ENCODE measurements at regions not wholly inside any gene's neighbourhood (a gene's known extent, or its start where the extent isn't known, plus 50 kb on each side); places are given as distances from the start of the nearest gene placed in this dataset.

- Mint-ChIP-seq H3K36me3 (no peaks in the 10 kb centered on the region), H3K27me3 (peaks cover 6% of the 10 kb centered on the region)
Measured at GRCh38 chr11:57124505-57124904, 57.2 kb upstream of the LRRC55 start.

DNA sequence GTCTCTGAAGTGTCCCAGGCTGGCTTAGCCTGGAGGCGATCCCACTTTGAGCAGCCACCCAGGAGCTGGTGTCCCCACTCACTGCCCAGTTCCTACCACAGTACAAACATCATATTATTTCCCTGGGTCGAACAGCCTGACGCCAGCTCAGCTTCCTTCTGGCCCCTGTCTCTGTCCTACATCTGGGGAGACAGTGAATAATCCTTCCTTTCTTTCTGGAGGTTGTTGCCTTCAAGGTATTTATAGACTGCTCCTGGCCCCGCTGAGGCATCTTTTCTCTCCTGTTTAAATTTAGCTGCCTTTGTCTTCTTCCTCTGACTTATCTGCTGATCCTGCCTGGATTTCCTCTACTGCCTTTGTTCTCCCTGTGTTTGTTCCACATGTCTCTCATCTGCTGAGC is 56.8 kb upstream of the LRRC55 start:
- H3K4me3 Mint-ChIP-seq, result no peak overlapping the region
- H3K36me3 Mint-ChIP-seq, result no peaks in the 10 kb centered on the region
- H3K27ac Mint-ChIP-seq, result no peak overlapping the region
- H3K9me3 Mint-ChIP-seq, result peaks cover 0 to 3% (median 0%) of the 10 kb centered on the region in 3 donors
- peaks cover 0 to 1% (median 0%) of the 10 kb centered on the region in 3 donors for H3K4me1 Mint-ChIP-seq
- peaks cover 6% of the 10 kb centered on the region for H3K27me3 Mint-ChIP-seq

More at GRCh38 chr11:57124505-57124904, 57.2 kb upstream of the LRRC55 start:
- Mint-ChIP-seq H3K4me1 (peaks cover 0 to 1% (median 0%) of the 10 kb centered on the region in 3 donors), H3K9me3 (peaks cover 0 to 3% (median 0%) of the 10 kb centered on the region in 3 donors), H3K4me3 (no peak overlapping the region), H3K27ac (no peak overlapping the region)

- H3K27ac Mint-ChIP-seq, result no peak overlapping the region
- peaks cover 6% of the 10 kb centered on the region for H3K27me3 Mint-ChIP-seq
- no peak overlapping the region for H3K4me3 Mint-ChIP-seq
- H3K4me1 Mint-ChIP-seq, result peaks cover 0 to 1% (median 0%) of the 10 kb centered on the region in 3 donors
- H3K36me3 Mint-ChIP-seq, result no peaks in the 10 kb centered on the region
- H3K9me3 Mint-ChIP-seq, result peaks cover 0 to 5% (median 0%) of the 10 kb centered on the region in 3 donors
Measured at GRCh38 chr11:57126766-57127400, 54.9 kb upstream of the LRRC55 start.

DNA sequence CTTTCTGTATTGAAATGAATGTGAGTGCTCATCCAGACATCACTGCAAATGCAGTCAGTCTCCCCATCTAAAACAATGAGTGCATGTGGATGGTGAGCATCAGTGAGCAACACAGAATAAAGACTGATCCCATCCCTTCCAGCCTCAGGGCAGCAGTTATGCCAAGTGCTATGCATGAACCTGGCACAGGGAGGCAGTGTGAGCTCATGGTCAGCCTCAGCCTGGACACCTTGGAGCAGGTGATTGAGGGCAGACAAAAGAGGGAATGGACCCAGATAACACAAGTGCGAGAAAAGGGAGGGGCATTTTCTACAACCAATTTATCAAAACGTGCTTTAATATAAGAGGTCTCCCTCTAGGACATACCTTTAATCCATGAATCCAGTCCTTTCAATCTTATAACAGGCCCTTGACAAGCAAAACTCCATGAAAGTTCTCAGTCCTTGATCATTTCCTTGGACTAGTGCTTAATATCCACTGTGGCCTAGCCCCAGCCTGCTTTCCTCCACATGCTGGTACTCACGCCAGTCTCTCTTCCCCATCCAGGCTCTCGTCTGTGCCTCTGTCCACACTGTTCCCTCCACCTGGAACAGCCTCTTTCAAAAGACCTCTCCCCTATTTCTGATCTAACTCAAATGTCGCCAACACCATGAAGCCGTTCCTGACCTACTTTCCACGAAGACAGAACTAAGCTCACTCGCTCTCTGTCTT is 50.5 kb upstream of the LRRC55 start:
- H3K27ac Mint-ChIP-seq, result no peak overlapping the region
- peaks cover 8% of the 10 kb centered on the region for H3K27me3 Mint-ChIP-seq
- H3K9me3 Mint-ChIP-seq, result peaks cover 0 to 2% (median 0%) of the 10 kb centered on the region in 3 donors
- H3K4me1 Mint-ChIP-seq, result peaks cover 0 to 1% (median 0%) of the 10 kb centered on the region in 3 donors
- no peaks in the 10 kb centered on the region for H3K36me3 Mint-ChIP-seq
- H3K4me3 Mint-ChIP-seq, result no peak overlapping the region

Measured in IgD-negative memory B cell (primary cell).